Stimulated activated CD8-positive, alpha-beta memory T cell treated with anti-CD3 and anti-CD28 coated beads, Interleukin-15, amount 100 ng/mL, for 1 hour (primary cell): ENCODE measurements at regions not wholly inside any gene's neighbourhood (a gene's known extent, or its start where the extent isn't known, plus 50 kb on each side); places are given as distances from the start of the nearest gene placed in this dataset.

ENCODE experiments used
- DNase-seq: peaks from one replicate; pipeline ENCODE4 v3.0.0-alpha.2; 2020; ENCODE audit warnings: low read depth

DNA sequence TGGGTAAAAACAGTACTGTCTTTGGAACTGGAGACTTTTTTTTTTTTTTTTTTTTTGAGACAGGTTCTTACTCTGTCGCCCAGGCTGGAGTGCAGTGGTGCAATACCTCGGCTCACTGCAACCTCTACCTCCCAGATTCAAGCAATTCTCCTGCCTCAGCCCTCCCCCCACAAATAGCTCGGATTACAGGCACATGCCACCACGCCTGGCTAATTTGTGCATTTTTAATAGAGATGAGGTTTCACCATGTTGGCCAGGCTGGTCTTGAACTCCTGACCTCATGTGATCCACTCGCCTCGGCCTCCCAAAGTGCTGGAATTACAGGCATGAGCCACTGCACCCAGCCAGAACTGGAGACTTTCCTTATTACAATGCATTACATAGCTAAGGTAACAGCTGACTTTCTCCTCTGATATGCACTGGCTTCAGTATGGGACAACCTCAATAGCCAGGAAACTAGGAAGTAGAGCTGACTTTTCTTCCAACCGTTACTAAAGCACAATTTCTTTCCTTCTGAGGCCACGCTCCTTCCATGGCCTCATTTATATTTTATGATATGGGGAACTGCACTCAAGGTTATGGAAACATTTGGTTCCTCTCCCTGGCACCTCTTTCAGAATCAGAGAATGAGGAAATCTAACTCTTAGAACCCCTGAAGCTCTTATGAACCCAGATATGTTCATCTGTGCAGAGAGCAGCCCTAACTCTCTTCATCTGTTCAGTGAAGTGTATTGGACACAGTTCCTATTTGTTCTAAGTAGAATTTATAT is 53.5 kb upstream of the FAM9B start:
- no peak for DNase-seq

DNA sequence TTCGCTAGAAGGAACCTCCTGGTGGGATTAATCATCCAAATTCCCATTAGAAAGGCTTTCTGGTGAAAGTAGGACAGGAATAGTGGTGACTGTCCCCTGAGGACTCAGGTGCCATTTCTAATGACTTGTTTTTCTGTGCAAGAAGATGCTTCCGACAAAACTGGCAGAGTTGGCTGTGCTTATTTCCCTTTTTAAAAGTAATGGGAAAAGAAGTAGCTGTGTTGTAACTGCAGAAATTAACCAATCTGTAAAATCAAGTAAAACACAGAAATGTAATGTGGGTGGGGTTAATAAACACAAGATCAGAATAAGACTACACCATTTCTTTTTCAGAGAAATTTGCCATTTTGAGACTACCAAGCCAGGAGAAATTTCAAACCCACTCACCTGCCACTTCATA is 55.0 kb upstream of the FAM9B start:
- no peak for DNase-seq

DNA sequence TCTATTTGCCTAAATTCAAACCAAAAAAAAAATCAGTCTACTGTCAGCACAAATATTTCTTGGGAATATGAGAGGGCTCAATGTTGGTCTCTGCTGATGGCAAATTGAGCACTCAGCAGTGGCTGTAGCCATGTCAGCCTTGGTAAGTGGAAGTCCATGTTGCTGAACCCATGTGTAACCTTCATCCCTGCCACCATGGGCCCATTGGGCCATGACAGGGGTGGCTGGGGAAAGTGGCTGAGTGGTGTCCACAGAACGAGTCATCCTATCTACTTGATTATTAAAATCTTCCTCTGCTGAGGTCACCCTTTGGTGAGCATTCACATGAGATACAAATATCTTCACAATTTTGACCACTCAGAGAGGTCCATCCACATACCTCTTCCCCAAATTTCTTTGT is 56.8 kb upstream of the FAM9B start:
- DNase-seq, result no peak

DNA sequence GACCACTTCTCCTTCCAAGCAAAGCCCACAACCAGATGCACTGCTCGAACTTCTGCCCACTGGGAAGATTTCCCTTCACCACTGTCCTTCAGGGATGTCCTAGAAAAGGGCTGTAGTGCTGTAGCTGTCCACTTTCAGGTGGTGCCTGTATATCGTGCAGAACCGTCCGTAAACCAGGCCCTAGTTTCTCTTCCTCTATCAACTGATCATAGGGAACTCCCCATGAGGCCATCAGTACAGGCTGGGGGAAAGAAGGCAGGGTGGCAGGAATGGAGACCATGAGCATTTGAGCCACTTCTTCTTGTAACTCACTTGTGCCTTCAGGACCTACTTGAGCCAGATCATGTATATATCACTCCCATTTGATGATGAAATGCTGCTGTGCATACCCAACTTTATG is 57.3 kb upstream of the FAM9B start:
- no peak for DNase-seq

DNA sequence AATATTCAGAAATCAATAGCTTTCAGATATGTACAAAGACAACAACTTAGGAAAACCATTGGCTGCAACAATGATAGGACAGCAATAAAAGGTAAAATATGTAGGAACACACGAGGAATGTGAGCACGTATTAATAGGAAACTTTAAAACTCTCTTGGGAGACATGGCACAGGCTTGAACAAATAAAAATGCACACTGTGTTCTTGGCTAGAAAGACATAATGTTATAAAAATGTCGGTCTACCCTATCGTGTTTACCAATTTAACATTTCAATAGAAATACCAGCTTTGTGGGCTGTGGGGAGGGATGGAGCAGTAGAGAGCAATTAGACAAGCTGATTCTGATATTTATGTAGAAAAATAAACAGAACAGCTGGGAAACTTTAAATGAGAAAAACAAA is 69.0 kb upstream of the FAM9B start:
- no peak for DNase-seq

DNA sequence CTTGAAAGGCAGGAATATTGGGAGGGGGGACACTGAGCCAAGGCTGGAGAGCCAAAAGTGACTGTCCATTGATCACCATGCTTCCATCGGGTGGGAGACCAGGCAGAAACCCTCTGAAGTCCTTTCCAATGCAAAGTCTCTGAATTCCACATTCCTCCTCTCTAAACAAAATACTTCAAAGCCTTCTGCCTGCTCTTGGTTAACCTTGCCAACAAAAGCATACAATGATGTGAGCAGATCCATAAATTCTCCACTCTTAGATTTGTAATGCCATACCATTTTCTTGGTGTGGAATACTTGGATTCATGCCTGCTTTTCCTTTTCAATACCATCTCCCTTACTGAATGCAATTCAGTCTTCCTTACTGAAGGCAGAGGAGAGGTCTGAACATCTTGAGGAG is 74.1 kb upstream of the FAM9B start:
- no peak for DNase-seq

DNA sequence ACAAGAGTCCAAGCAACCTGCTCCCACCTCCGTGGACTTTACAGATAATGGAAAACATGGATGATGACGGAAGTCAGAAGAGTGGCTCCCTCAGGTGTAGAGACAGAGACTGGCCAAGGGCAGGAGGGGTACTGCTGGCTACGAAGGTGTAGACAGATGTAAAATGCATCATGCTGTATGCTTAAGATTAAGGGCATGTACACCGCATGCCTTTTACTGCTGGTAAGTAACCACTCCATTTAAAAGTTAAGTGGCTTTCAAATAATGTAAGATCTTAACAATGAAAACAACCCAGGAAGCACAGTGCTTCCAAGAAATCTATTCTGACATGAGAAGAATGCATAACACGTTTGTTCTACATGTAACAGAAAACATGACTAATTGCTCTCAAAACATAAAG is 76.9 kb upstream of the FAM9B start:
- DNase-seq, result no peak

DNA sequence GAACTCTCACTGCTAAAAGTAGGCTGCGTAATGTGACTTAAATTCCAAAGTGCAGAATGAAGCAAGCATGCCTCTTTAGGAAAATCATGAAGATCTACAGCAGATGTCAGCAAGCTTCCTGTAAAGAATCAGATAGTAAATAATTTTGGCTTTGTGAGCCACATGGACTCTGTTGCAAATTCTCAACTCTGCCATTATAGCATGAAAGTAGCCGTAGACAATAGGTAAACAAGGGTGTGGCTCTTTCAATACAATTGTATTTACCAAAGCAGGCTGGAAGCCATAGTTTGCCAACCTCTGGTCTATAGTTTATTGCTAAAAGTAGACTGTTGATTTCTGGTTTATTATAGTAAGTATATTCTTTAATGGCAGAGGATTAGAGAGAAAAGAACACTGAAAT is 80.3 kb upstream of the FAM9B start:
- DNase-seq, result no peak

DNA sequence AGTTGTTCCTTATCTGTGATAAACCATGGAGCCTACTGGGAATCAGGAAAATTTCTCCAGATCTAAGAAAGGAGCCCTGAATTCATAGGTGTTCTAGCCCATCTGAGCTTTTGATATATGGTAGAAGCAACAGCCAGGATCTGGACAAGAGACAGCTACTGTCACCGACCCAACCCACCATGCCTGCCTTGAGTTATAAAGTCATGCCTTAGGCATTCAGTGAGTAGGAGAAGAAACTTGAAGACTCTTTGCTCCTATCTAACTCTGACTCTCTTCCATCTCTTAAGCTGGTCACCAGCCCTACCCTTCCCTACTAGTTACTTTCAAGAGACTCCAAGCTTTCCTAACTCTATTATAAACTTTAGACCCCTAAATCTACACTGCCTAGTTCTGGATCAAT is 83.9 kb upstream of the FAM9B start:
- DNase-seq, result no peak

DNA sequence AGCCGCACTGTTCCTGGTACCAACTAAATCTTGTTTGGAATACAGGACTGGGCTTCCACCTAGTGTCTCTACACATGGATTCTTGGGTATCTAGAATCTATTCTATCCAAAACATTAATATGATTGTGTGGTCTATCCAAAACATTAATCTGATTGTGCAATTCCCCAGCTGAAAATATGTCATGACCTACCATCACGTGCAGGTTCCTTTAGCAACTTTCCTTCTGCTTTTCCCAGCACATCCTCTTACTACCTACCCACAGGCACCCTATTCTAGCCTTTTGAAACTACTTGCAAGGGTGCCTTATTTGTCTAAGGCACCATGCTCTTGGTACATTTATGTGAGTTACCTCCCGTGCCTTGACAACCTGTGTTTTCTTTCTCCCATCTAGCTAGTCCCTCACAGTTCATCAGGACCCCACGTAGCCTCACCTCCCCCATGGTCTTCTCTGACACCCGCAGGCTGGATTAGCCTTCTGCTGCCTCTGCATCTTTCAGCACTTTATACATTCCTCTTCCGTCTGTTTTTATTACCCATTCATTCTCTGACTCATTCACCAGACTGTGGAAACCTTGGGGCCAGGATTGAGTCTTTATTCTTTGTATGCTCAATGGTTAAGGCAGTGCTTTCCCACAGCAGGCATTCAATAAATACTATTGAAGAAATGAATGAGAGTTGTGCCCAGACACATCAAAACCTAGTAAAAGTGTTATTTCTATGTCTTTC is 88.8 kb upstream of the FAM9B start:
- no peak for DNase-seq

DNA sequence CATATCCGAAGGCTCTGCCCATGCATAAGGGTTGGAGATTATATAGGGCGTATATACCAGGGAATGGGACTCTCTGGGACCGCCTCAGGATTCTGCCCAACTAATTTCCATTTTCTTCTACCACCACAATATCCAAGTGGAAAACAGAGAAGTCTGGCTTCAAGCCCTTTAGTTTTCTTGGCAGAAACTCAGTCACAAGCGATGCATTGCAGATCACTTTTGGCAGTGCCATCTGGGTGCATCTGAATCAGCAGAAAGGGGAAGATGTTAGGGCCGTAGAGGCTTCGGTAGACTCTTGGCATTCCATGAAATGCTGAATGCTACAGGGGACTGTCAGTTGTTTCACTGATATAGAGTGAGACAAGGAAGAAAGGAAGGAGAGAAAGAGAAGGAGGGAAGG is 94.1 kb upstream of the FAM9B start:
- DNase-seq, result no peak

DNA sequence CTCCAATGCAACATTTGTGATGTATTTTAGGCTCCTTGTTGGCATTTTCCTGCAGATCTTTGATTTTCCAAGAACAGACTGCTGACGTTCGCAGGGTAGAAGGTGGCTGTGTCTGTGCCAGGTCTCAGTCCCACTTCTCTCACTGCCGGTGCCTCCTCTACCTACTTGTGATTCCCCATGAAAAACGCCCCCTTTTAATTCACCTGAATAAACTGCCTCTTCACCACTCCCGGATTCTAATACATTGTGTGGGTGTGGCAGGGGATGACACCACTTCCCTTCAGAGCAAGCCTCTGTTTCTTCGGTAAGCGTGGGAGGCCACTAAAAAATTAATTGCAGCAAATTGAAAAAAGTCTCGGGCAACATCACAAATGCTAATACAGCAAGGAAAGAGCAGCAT is 96.1 kb upstream of the FAM9B start:
- no peak for DNase-seq

DNA sequence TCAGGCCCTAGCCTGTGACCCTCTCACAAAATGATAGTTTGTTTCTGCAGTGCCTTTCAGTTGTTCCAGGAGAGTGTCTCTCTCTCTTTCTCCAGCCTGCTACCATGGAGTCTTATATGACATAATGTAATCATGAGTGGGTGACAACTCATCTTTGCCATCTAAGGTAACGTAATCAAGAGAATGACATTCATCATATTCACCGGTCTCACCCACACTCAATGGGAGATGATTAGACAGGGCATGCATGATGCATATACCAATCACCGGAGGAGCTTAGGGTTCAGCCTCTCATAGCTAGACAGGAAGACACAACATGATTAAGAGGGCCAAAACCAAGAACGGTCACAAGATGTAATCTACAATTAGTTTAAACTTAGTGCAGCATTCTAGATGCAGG is 97.1 kb upstream of the FAM9B start:
- no peak for DNase-seq

DNA sequence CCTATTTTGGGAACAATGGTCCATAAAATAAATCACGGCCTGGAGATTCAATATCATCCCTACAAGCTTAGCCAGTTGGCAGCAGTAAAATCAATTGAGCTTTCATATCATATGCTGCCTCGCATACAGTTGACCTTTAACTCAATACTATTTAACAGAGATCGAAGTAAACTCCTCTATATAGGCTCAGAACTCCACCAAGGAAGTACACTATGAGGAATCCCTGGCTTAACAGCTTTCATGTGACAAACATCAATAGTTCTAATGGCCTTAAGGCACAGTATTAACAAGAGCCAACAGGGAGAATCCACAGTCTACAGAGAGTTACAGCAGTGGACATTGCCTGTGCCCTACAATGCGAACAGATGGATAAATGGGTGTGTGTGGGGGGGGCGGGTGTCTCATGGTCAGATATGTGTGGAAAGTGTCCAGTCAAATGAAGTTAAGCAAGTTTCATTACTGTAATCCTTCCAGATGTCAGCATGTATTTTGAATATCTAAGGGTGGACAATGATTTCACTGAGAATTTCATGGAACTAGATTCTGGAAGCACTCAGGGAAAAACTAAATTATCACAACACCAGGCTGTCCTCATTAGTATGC is 98.2 kb upstream of the FAM9B start:
- DNase-seq, result no peak

DNA sequence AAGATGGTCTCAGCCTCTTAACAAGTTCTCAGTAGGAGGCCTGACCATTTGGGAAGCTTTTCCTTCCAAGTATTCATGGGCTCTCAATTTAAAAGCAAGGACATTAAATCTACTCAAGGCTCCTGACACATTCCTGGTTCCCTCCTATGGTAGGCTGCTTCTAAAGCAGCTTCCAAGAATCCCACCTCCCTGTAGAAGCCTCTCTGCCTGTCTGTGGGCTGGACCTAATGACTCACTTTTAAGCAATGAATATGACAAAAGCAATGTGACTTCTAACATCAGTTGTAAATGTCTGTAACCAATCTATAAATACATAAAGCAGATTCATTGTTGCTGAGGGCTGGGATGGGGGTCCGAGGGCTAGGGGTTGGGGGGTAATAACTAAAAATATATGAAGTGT is 99.5 kb upstream of the FAM9B start:
- no peak for DNase-seq

DNA sequence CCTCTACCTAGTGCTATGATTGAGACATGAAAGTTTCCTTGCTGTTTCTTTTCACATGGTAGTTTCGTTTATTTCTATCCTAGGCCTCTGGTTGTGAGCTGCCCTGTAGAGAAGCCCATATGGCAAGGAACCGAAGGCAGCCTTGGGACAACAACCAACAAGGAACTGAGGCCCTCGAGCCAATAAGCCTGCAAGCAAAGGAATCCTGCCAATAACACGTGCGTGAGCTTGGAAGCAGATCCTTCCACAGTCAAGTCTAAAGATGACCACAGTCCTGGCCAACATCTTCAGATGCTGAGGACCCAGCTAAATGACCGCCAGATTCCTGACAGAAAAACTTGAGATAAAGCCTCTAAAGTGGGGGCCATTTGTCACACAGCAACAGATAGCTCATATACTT is 100.4 kb upstream of the FAM9B start:
- DNase-seq, result no peak

DNA sequence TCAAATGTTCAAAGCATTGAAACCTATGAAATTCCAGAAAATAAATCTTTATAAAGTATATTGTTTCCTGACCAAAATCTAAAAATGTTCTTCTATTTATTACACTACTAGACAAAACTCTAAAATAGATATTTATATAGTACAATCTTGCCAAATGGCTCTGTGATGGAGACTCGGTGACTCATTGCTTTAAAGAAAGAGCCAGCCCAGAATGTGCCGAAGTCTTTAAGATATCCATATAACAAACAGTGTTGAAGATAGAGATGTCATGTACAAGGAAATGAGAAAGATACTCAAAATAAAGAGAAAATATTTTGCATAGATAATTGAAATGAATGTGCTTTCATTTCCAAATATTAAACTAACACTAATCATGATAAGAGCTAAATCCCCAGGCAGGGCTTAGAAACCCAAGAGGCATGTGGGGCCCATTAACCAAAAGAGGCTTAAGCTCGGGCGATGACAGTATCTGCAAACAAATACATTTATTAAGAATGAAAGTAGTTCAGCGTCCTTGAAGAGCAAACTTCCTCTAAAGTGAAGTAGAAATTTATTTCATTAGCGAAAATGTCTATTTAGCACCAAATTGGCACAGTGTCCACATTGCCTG is 102.1 kb upstream of the FAM9B start:
- DNase-seq, result no peak

DNA sequence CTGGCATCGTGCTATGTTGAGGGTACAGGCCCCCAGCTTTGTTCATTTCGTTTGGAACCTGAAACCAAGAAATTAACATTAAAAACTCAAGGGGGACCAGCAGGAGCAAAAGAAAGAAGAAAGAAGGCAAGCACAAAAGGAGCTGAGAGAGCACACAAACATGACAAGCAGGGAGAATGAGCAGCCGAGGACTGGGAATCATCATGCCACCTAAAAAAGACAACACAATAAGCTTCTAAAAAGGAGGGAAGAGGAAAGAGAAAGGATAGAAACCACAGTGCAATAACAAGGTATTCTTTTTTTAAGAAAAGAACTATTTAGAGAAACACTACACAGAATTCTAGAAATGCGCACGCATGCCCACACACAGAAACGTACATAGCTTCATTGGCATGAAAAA is 103.2 kb upstream of the FAM9B start:
- no peak for DNase-seq

DNA sequence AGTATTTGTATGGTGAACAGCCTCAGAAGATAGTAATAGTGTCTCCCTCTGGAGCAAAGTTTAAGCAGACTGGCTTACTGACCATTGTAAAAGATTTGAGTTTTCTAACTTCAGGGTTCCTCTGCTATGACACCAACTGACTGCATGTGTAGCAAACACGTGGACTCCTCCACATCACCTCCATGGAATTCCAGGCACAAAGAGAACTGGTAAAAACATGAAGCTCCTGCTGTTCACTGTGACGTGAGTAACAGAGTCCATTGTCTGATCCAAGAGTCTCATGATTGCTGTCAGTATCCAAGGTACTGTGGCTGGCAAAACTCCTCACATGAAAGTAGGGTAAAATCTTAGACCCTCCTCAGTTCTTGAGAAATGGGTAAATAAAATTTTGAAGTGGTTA is 107.6 kb upstream of the FAM9B start:
- DNase-seq, result no peak

DNA sequence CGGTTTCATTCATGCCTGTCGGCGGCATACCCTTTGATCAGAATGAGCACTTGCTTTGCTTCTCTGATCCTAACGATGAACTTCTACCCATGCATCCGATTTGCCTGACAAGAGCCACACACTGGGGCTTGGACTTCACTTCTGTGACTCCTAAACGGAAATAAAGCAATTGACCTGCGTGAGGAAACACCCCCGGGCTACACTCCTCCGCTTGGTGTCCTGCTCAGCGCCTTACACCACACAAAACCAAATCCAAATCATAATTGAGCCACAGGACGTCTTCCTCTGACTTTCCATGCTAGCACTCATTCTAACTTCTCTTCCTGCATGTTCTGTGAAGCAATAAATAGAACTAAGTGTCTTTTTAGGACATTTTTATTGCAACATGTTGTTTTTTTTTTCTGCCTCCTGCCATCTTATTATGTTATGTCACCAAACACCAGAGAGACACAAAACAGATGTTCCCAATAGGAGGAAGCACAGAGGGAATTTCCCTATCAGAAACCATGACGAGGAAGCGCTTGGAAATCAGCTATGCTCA is 110.8 kb upstream of the FAM9B start:
- no peak for DNase-seq

DNA sequence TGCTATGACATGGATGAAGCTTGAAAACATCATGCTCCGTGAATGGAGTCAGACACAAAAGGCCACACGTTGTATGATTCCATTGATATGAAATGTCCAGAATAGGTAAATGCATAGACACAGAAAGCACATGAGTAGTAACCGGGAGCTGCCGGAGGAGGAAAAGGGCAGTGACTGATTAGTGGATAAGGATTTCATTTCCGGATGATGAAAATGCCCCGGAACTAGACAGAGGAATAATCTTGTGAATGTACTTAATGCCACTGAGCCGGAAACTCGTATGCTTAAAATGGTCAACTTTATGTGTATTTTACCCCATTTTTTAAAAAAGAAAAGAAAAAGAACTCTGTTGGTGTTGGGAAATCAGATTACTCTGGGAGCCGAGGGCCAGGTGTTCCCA is 112.7 kb upstream of the FAM9B start:
- no peak for DNase-seq

DNA sequence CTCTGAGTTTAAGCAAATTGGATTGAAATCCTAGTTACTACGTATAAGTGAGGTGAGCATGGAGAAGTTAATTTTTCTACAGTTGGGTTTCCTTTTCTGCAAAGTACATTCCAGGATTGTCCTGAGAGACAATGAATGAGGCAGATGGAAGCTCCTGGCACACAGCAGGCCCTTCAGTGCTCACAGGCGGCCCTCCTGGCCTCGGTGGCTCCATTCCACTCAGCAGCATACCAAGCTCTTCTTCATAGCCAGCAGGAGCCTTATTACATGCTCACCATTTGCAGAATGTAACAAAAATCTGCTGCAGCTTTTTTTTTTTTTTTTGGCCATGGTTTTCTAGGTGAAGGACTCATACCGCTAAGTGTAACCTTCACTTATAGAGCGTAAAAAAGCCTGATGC is 113.2 kb upstream of the FAM9B start:
- DNase-seq, result no peak

DNA sequence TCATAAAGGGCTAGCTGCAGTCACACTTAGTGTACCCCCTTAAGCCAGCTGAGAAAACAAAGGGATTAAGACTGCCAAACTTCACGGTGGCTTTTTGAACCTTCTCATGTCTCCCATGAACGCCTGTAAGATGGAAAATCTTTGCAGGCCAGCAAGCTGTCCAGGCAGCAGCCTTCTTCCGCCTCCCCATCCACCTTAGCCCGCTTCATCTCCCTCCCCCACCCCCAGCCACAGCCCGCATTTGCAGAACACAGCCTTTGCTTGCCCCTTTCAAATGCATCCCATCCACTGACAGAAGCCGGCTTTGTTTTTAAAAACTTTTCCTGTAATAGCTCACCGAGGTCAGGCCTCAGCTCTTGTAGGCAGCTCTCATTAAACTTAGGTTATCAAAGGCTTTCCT is 113.8 kb upstream of the FAM9B start:
- DNase-seq, result no peak
